HepG2 (cell line): ENCODE measurements at regions not wholly inside any gene's neighbourhood (a gene's known extent, or its start where the extent isn't known, plus 50 kb on each side); places are given as distances from the start of the nearest gene placed in this dataset.

Experiments
- TBX3 ChIP-seq: fragments of 450-650 bp; IDR thresholded peaks from 2 replicates; pipeline ENCODE4 v1.6.1; 2017; ENCODE audit warnings: antibody characterized with exemption, mild to moderate bottlenecking, inconsistent platforms, borderline replicate concordance
- TP53 ChIP-seq: sonication (generic); formaldehyde crosslinking; conservative IDR thresholded peaks from 2 replicates; pipeline ENCODE4 v1.4.0; 2020; ENCODE audit warnings: missing genetic modification reagents
- ZNF318 ChIP-seq: sonication (generic); formaldehyde crosslinking; IDR thresholded peaks from 2 replicates; pipeline ENCODE4 v1.4.0; 2020; ENCODE audit warnings: mild to moderate bottlenecking, missing genetic modification reagents
- TF ChIP-seq, protein P1 (sequence below): sonication (generic); formaldehyde crosslinking; IDR thresholded peaks from 2 replicates; pipeline ENCODE4 v1.4.0; 2020; ENCODE audit warnings: missing genetic modification reagents
- TF ChIP-seq, protein P2 (sequence below): sonication (generic); formaldehyde crosslinking; IDR thresholded peaks from 2 replicates; pipeline ENCODE4 v1.5.0; 2020; ENCODE audit warnings: missing genetic modification reagents, mild to moderate bottlenecking, borderline replicate concordance

GRCh38 chr13:111864566-111864965 is 202.4 kb upstream of the SOX1 start (continued):
- TF ChIP-seq ZNF318 (CRISPR knock-in tag), result no peak
- TF ChIP-seq TP53, result no peak
- TF ChIP-seq TBX3, result no peak
- TF ChIP-seq, protein P1, sequence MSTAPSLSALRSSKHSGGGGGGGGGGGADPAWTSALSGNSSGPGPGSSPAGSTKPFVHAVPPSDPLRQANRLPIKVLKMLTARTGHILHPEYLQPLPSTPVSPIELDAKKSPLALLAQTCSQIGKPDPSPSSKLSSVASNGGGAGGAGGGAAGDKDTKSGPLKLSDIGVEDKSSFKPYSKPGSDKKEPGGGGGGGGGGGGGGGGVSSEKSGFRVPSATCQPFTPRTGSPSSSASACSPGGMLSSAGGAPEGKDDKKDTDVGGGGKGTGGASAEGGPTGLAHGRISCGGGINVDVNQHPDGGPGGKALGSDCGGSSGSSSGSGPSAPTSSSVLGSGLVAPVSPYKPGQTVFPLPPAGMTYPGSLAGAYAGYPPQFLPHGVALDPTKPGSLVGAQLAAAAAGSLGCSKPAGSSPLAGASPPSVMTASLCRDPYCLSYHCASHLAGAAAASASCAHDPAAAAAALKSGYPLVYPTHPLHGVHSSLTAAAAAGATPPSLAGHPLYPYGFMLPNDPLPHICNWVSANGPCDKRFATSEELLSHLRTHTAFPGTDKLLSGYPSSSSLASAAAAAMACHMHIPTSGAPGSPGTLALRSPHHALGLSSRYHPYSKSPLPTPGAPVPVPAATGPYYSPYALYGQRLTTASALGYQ, result no peak
- TF ChIP-seq, protein P2, sequence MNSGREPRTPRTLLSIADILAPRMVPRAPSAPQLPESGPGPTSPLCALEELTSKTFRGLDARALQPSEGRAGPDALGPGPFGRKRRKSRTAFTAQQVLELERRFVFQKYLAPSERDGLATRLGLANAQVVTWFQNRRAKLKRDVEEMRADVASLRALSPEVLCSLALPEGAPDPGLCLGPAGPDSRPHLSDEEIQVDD, result no peak
- TF ChIP-seq, all 625 proteins: peak for 0
